Astrocyte (in vitro differentiated cells and primary cell): ENCODE measurements at regions not wholly inside any gene's neighbourhood (a gene's known extent, or its start where the extent isn't known, plus 50 kb on each side); places are given as distances from the start of the nearest gene placed in this dataset.

ENCODE experiments used
- DNase-seq: peaks from one replicate; pipeline ENCODE4 v3.0.0-alpha.2; 2010; ENCODE audit warnings: low read depth
- FAIRE-seq: peaks from 2 replicates; lab custom pipeline; 2011; peaks lifted over from hg19 to GRCh38; lab: Jason Lieb, UNC
- H2AFZ ChIP-seq: 2 replicates; pipeline ENCODE4 v1.6.0; 2012; ENCODE audit warnings: low read depth, low read length, inconsistent platforms
- H3K27ac ChIP-seq: 2 replicates; pipeline ENCODE4 v1.5.1; 2011; ENCODE audit warnings: low read depth, low read length, inconsistent platforms
- H3K27me3 ChIP-seq: 2 replicates; pipeline ENCODE4 v1.6.0; 2011; ENCODE audit warnings: low read length, inconsistent platforms; ENCODE audit not compliant: insufficient read depth
- H3K36me3 ChIP-seq: 2 replicates; pipeline ENCODE4 v1.5.1; 2011; ENCODE audit warnings: low read length, inconsistent platforms; ENCODE audit not compliant: insufficient read depth
- H3K4me1 ChIP-seq: 2 replicates; pipeline ENCODE4 v1.5.1; 2011; ENCODE audit warnings: low read length, inconsistent platforms; ENCODE audit not compliant: insufficient read depth
- H3K4me2 ChIP-seq: 2 replicates; pipeline ENCODE4 v1.6.0; 2012; ENCODE audit warnings: low read length, inconsistent platforms
- H3K4me3 ChIP-seq: 2 replicates; pipeline ENCODE4 v1.5.1; 2011; ENCODE audit warnings: low read depth, mild to moderate bottlenecking, low read length, inconsistent platforms; ENCODE audit not compliant: insufficient read depth
- H3K79me2 ChIP-seq: 2 replicates; pipeline ENCODE4 v1.6.0; 2012; ENCODE audit warnings: mild to moderate bottlenecking, low read length, inconsistent platforms; ENCODE audit not compliant: insufficient read depth
- H3K9ac ChIP-seq: 2 replicates; pipeline ENCODE4 v1.6.0; 2012; ENCODE audit warnings: mild to moderate bottlenecking, low read length, inconsistent platforms
- H3K9me3 ChIP-seq: 2 replicates; pipeline ENCODE4 v1.5.1; 2012; ENCODE audit warnings: low read depth, mild to moderate bottlenecking, low read length, inconsistent platforms; ENCODE audit not compliant: insufficient read depth
- H4K20me1 ChIP-seq: 2 replicates; pipeline ENCODE4 v1.6.0; 2012; ENCODE audit warnings: low read length, inconsistent platforms; ENCODE audit not compliant: insufficient read depth
- H3K27ac Mint-ChIP-seq: one replicate; pipeline ENCODE4 v1.8.0; 2021; ENCODE audit warnings: mild to moderate bottlenecking, mixed read lengths; ENCODE audit not compliant: unreplicated experiment
- H3K27me3 Mint-ChIP-seq: one replicate; pipeline ENCODE4 v1.8.0; 2021; ENCODE audit warnings: low read depth, mixed read lengths; ENCODE audit not compliant: unreplicated experiment
- H3K36me3 Mint-ChIP-seq: one replicate; pipeline ENCODE4 v1.8.0; 2021; ENCODE audit warnings: low read depth, mixed read lengths; ENCODE audit not compliant: unreplicated experiment
- H3K4me1 Mint-ChIP-seq: one replicate; pipeline ENCODE4 v1.8.0; 2021; ENCODE audit warnings: low read depth, mixed read lengths; ENCODE audit not compliant: unreplicated experiment
- H3K4me3 Mint-ChIP-seq: one replicate; pipeline ENCODE4 v1.8.0; 2021; ENCODE audit warnings: mild to moderate bottlenecking, moderate library complexity, mixed read lengths; ENCODE audit not compliant: unreplicated experiment
- H3K9me3 Mint-ChIP-seq: one replicate; pipeline ENCODE4 v1.8.0; 2021; ENCODE audit warnings: mild to moderate bottlenecking, mixed read lengths; ENCODE audit not compliant: unreplicated experiment
- EZH2 ChIP-seq: IDR thresholded peaks from 2 replicates; pipeline ENCODE4 v1.6.1; 2012; ENCODE audit warnings: mild to moderate bottlenecking, low read length, inconsistent platforms; ENCODE audit not compliant: insufficient read depth
- TF ChIP-seq, protein P1 (sequence below): IDR thresholded peaks from 2 replicates; pipeline ENCODE4 v1.5.1; 2011; ENCODE audit warnings: low read depth, mild to moderate bottlenecking, inconsistent platforms, low read length, moderate library complexity; ENCODE audit not compliant: insufficient read depth

- H3K4me1 Mint-ChIP-seq: peaks cover 5% of the 10 kb centered on the region
- no peaks in the 10 kb centered on the region for H4K20me1 ChIP-seq
- no peak overlapping the region for H3K4me3 Mint-ChIP-seq
- H3K27ac Mint-ChIP-seq: no peak overlapping the region
- FAIRE-seq (no peak), DNase-seq (no peak)
- H3K9me3 Mint-ChIP-seq: peaks cover 24% of the 10 kb centered on the region
- H3K27me3 ChIP-seq: peaks cover 51% of the 10 kb centered on the region
- H3K36me3 Mint-ChIP-seq: no peaks in the 10 kb centered on the region
- H3K27ac ChIP-seq: no peak overlapping the region
- no peaks in the 10 kb centered on the region for H3K9me3 ChIP-seq
- no peak overlapping the region for H3K9ac ChIP-seq
- H2AFZ ChIP-seq: no peak overlapping the region
- no peaks in the 10 kb centered on the region for H3K4me1 ChIP-seq
- TF ChIP-seq, protein P1, sequence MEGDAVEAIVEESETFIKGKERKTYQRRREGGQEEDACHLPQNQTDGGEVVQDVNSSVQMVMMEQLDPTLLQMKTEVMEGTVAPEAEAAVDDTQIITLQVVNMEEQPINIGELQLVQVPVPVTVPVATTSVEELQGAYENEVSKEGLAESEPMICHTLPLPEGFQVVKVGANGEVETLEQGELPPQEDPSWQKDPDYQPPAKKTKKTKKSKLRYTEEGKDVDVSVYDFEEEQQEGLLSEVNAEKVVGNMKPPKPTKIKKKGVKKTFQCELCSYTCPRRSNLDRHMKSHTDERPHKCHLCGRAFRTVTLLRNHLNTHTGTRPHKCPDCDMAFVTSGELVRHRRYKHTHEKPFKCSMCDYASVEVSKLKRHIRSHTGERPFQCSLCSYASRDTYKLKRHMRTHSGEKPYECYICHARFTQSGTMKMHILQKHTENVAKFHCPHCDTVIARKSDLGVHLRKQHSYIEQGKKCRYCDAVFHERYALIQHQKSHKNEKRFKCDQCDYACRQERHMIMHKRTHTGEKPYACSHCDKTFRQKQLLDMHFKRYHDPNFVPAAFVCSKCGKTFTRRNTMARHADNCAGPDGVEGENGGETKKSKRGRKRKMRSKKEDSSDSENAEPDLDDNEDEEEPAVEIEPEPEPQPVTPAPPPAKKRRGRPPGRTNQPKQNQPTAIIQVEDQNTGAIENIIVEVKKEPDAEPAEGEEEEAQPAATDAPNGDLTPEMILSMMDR: no peak
- TF ChIP-seq EZH2: no peak
- peaks cover 71% of the 10 kb centered on the region for H3K27me3 Mint-ChIP-seq
- H3K4me3 ChIP-seq: no peak overlapping the region
- H3K79me2 ChIP-seq: no peaks in the 10 kb centered on the region
- H3K4me2 ChIP-seq: no peak overlapping the region
- no peaks in the 10 kb centered on the region for H3K36me3 ChIP-seq
Measured at GRCh38 chr22:22094921-22095320, 112.3 kb upstream of the TOP3B start.

- no peak overlapping the region for H3K4me2 ChIP-seq
- Mint-ChIP-seq H3K27me3 (peaks cover 75% of the 10 kb centered on the region), H3K4me3 (no peak overlapping the region), H3K36me3 (no peaks in the 10 kb centered on the region), H3K9me3 (peaks cover 24% of the 10 kb centered on the region), H3K4me1 (peaks cover 5% of the 10 kb centered on the region), H3K27ac (no peak overlapping the region)
- H3K27me3 ChIP-seq: peaks cover 51% of the 10 kb centered on the region
- no peaks in the 10 kb centered on the region for H4K20me1 ChIP-seq
- H3K4me3 ChIP-seq: no peak overlapping the region
- H3K4me1 ChIP-seq: no peaks in the 10 kb centered on the region
- H2AFZ ChIP-seq: no peak overlapping the region
- H3K79me2 ChIP-seq: no peaks in the 10 kb centered on the region
- H3K9ac ChIP-seq: no peak overlapping the region
- H3K9me3 ChIP-seq: no peaks in the 10 kb centered on the region
- H3K27ac ChIP-seq: no peak overlapping the region
- H3K36me3 ChIP-seq: no peaks in the 10 kb centered on the region
- DNase-seq: no peak
- FAIRE-seq: no peak
- TF ChIP-seq, protein P1: no peak
- no peak for TF ChIP-seq EZH2
Measured at GRCh38 chr22:22094514-22094913, 111.9 kb upstream of the TOP3B start.

- Mint-ChIP-seq H3K4me1 (peaks cover 5% of the 10 kb centered on the region), H3K4me3 (no peak overlapping the region), H3K9me3 (peaks cover 21% of the 10 kb centered on the region), H3K27me3 (peaks cover 76% of the 10 kb centered on the region), H3K27ac (no peak overlapping the region), H3K36me3 (no peaks in the 10 kb centered on the region)
- no peaks in the 10 kb centered on the region for H3K79me2 ChIP-seq
- no peaks in the 10 kb centered on the region for H3K4me1 ChIP-seq
- H2AFZ ChIP-seq: no peak overlapping the region
- H3K9ac ChIP-seq: no peak overlapping the region
- H3K4me2 ChIP-seq: no peak overlapping the region
- peaks cover 48% of the 10 kb centered on the region for H3K27me3 ChIP-seq
- no peak for FAIRE-seq
- no peak overlapping the region for H3K27ac ChIP-seq
- H3K4me3 ChIP-seq: no peak overlapping the region
- no peak for DNase-seq
- H3K9me3 ChIP-seq: no peaks in the 10 kb centered on the region
- no peaks in the 10 kb centered on the region for H4K20me1 ChIP-seq
- TF ChIP-seq, protein P1: no peak
- no peak for TF ChIP-seq EZH2
- H3K36me3 ChIP-seq: no peaks in the 10 kb centered on the region
Measured at GRCh38 chr22:22093743-22094142, 111.2 kb upstream of the TOP3B start.
